OCI-LY3 (cell line): ENCODE measurements at regions not wholly inside any gene's neighbourhood (a gene's known extent, or its start where the extent isn't known, plus 50 kb on each side); places are given as distances from the start of the nearest gene placed in this dataset.

Source experiments
- CTCF ChIP-seq: fragments of 200-600, 300-600 bp; sonication (generic); IDR thresholded peaks from 2 replicates; pipeline ENCODE4 v1.5.1; 2014; ENCODE audit warnings: antibody characterized with exemption, low read length, low read depth
- EZH2phosphoT487 ChIP-seq: fragments of 200-600 bp; shearing (Covaris generic); IDR thresholded peaks from 2 replicates; pipeline ENCODE4 v1.6.1; 2018; ENCODE audit warnings: antibody characterized with exemption, mixed run types, low read depth

- TF ChIP-seq CTCF (no peak), EZH2phosphoT487 (no peak)
These were observed 327.5 kb downstream of the SETD4 start for GRCh38 chr21:35732788-35733187.
